ENCODE measurements at regions not wholly inside any gene's neighbourhood (a gene's known extent, or its start where the extent isn't known, plus 50 kb on each side); places are given as distances from the start of the nearest gene placed in this dataset.

GRCh38 chr13:40053401-40053800 lies 397.9 kb downstream of the COG6 start:
- TF ChIP-seq CTCF (IDR thresholded peaks at IDR 0.05 in 2 of 3, conservative IDR thresholded peaks at IDR 0.05 in 1 of 3; ENCODE audit: control insufficient read depth in 2 of 3, extremely low read depth in 1 of 3, insufficient read depth in 1 of 3, low read depth in 3 of 3, low read length in 3 of 3) = no peak
- TF ChIP-seq RELA (IDR thresholded peaks at IDR 0.05; ENCODE audit: borderline replicate concordance, partially characterized antibody) = no peak
- TF ChIP-seq CREM (IDR thresholded peaks at IDR 0.05; ENCODE audit: low read depth) = no peak
